ENCODE measurements at regions not wholly inside any gene's neighbourhood (a gene's known extent, or its start where the extent isn't known, plus 50 kb on each side); places are given as distances from the start of the nearest gene placed in this dataset.
"Not testable (repeated sequence)": the region's sequence is repeated elsewhere in the genome, so short reads cannot be mapped to it uniquely, and the experiment has no call there.

GRCh38 chr3:152754303-152754702 is 80.6 kb upstream of the P2RY1 start:
- Histone ChIP-seq H3K36me3 (no peaks in the 10 kb centered on the region), H3K4me3 (no peak overlapping the region), H3K4me1 (no peaks in the 10 kb centered on the region), H3K9me3 (peaks cover 4% of the 10 kb centered on the region; the same call in 1 of the 2 replicates), H3K4me2 (no peak overlapping the region), H3K9ac (no peak overlapping the region), H3K27ac (no peak overlapping the region), H3K27me3 (no peaks in the 10 kb centered on the region), H4K20me1 (no peaks in the 10 kb centered on the region)
- no peak for TF ChIP-seq Cebpa-rat (IDR thresholded peaks at IDR 0.05)

- no peaks in the 10 kb centered on the region for H3K36me3 ChIP-seq
- H4K20me1 ChIP-seq: no peaks in the 10 kb centered on the region
- H3K27me3 ChIP-seq: no peaks in the 10 kb centered on the region
- no peak overlapping the region for H3K4me2 ChIP-seq
- H3K4me3 ChIP-seq: no peak overlapping the region
- H3K9ac ChIP-seq: no peak overlapping the region
- H3K27ac ChIP-seq: no peak overlapping the region
- no peaks in the 10 kb centered on the region for H3K4me1 ChIP-seq
- TF ChIP-seq Cebpa-rat (IDR thresholded peaks at IDR 0.05): no peak
- no peaks in the 10 kb centered on the region for H3K9me3 ChIP-seq
These were observed 78.1 kb upstream of the P2RY1 start for GRCh38 chr3:152756807-152757206.

GRCh38 chr3:152760024-152760563 is 74.8 kb upstream of the P2RY1 start:
- no peak overlapping the region for H3K4me2 ChIP-seq
- peaks cover 4% of the 10 kb centered on the region for H3K9me3 ChIP-seq
- H3K27ac ChIP-seq: no peak overlapping the region
- H3K4me3 ChIP-seq: no peak overlapping the region
- H3K27me3 ChIP-seq: no peaks in the 10 kb centered on the region
- H3K9ac ChIP-seq: no peak overlapping the region
- TF ChIP-seq Cebpa-rat (IDR thresholded peaks at IDR 0.05): no peak
- no peaks in the 10 kb centered on the region for H3K4me1 ChIP-seq
- no peaks in the 10 kb centered on the region for H4K20me1 ChIP-seq
- H3K36me3 ChIP-seq: no peaks in the 10 kb centered on the region

GRCh38 chr3:152760591-152760990 is 74.3 kb upstream of the P2RY1 start:
- H4K20me1 ChIP-seq: no peaks in the 10 kb centered on the region
- no peaks in the 10 kb centered on the region for H3K36me3 ChIP-seq
- no peak overlapping the region for H3K9ac ChIP-seq
- no peak for TF ChIP-seq Cebpa-rat (IDR thresholded peaks at IDR 0.05)
- peaks cover 4% of the 10 kb centered on the region for H3K9me3 ChIP-seq
- H3K27ac ChIP-seq: no peak overlapping the region
- no peaks in the 10 kb centered on the region for H3K4me1 ChIP-seq
- no peak overlapping the region for H3K4me3 ChIP-seq
- H3K27me3 ChIP-seq: no peaks in the 10 kb centered on the region
- H3K4me2 ChIP-seq: no peak overlapping the region

- Histone ChIP-seq H3K4me1 (no peaks in the 10 kb centered on the region), H3K4me2 (no peak overlapping the region), H3K36me3 (no peaks in the 10 kb centered on the region), H4K20me1 (no peaks in the 10 kb centered on the region), H3K9me3 (peaks cover 4% of the 10 kb centered on the region), H3K27ac (no peak overlapping the region), H3K27me3 (no peaks in the 10 kb centered on the region), H3K9ac (no peak overlapping the region), H3K4me3 (no peak overlapping the region)
- no peak for TF ChIP-seq Cebpa-rat (IDR thresholded peaks at IDR 0.05)
These were observed 66.5 kb upstream of the P2RY1 start for GRCh38 chr3:152768478-152768877.

- no peaks in the 10 kb centered on the region for H3K27me3 ChIP-seq
- H3K4me2 ChIP-seq: no peak overlapping the region
- TF ChIP-seq Cebpa-rat (IDR thresholded peaks at IDR 0.05): no peak
- no peaks in the 10 kb centered on the region for H4K20me1 ChIP-seq
- H3K4me3 ChIP-seq: no peak overlapping the region
- H3K4me1 ChIP-seq: no peaks in the 10 kb centered on the region
- H3K27ac ChIP-seq: no peak overlapping the region
- no peaks in the 10 kb centered on the region for H3K36me3 ChIP-seq
- no peak overlapping the region for H3K9ac ChIP-seq
- H3K9me3 ChIP-seq: peaks cover 2% of the 10 kb centered on the region
These were observed 65.4 kb upstream of the P2RY1 start for GRCh38 chr3:152769523-152769922.

- no peaks in the 10 kb centered on the region for H4K20me1 ChIP-seq
- H3K4me2 ChIP-seq: no peak overlapping the region
- no peaks in the 10 kb centered on the region for H3K27me3 ChIP-seq
- no peak overlapping the region for H3K4me3 ChIP-seq
- H3K9ac ChIP-seq: no peak overlapping the region
- no peaks in the 10 kb centered on the region for H3K36me3 ChIP-seq
- no peak overlapping the region for H3K27ac ChIP-seq
- H3K9me3 ChIP-seq: no peaks in the 10 kb centered on the region
- no peaks in the 10 kb centered on the region for H3K4me1 ChIP-seq
- no peak for TF ChIP-seq Cebpa-rat (IDR thresholded peaks at IDR 0.05)
These were observed 64.6 kb upstream of the P2RY1 start for GRCh38 chr3:152770296-152770695.

GRCh38 chr3:152771120-152771519 is 63.8 kb upstream of the P2RY1 start:
- H3K27me3 ChIP-seq: no peaks in the 10 kb centered on the region
- no peak overlapping the region for H3K27ac ChIP-seq
- no peaks in the 10 kb centered on the region for H3K36me3 ChIP-seq
- H3K9ac ChIP-seq: no peak overlapping the region
- no peak for TF ChIP-seq Cebpa-rat (IDR thresholded peaks at IDR 0.05)
- H3K4me1 ChIP-seq: no peaks in the 10 kb centered on the region
- H3K4me2 ChIP-seq: no peak overlapping the region
- H3K4me3 ChIP-seq: no peak overlapping the region
- H3K9me3 ChIP-seq: no peaks in the 10 kb centered on the region
- no peaks in the 10 kb centered on the region for H4K20me1 ChIP-seq

GRCh38 chr3:152772674-152773225 is 62.2 kb upstream of the P2RY1 start:
- no peaks in the 10 kb centered on the region for H3K27me3 ChIP-seq

GRCh38 chr3:152773633-152774032 is 61.3 kb upstream of the P2RY1 start:
- Histone ChIP-seq H4K20me1 (no peaks in the 10 kb centered on the region), H3K4me2 (no peak overlapping the region), H3K9me3 (no peaks in the 10 kb centered on the region), H3K4me3 (no peak overlapping the region), H3K9ac (no peak overlapping the region), H3K4me1 (no peaks in the 10 kb centered on the region), H3K27ac (no peak overlapping the region), H3K27me3 (no peaks in the 10 kb centered on the region), H3K36me3 (no peaks in the 10 kb centered on the region)
- no peak for TF ChIP-seq Cebpa-rat (IDR thresholded peaks at IDR 0.05)

More at GRCh38 chr3:152772674-152773225, 62.2 kb upstream of the P2RY1 start:
- H3K4me1 ChIP-seq: no peaks in the 10 kb centered on the region
- H3K36me3 ChIP-seq: no peaks in the 10 kb centered on the region
- H4K20me1 ChIP-seq: no peaks in the 10 kb centered on the region
- H3K4me2 ChIP-seq: no peak overlapping the region
- no peak for TF ChIP-seq Cebpa-rat (IDR thresholded peaks at IDR 0.05)
- no peak overlapping the region for H3K27ac ChIP-seq
- no peak overlapping the region for H3K4me3 ChIP-seq
- H3K9ac ChIP-seq: no peak overlapping the region
- no peaks in the 10 kb centered on the region for H3K9me3 ChIP-seq

- H4K20me1 ChIP-seq, H3K27ac ChIP-seq, H3K36me3 ChIP-seq, H3K4me2 ChIP-seq, H3K9me3 ChIP-seq, H3K27me3 ChIP-seq, H3K4me3 ChIP-seq, H3K4me1 ChIP-seq, H3K9ac ChIP-seq: not testable (repeated sequence)
These were observed 60.7 kb upstream of the P2RY1 start for GRCh38 chr3:152774230-152774629.

Measured in BLaER1 (cell line).